Fibroblast of villous mesenchyme (primary cell): ENCODE measurements at regions not wholly inside any gene's neighbourhood (a gene's known extent, or its start where the extent isn't known, plus 50 kb on each side); places are given as distances from the start of the nearest gene placed in this dataset.
"Not testable (repeated sequence)": the region's sequence is repeated elsewhere in the genome, so short reads cannot be mapped to it uniquely, and the experiment has no call there.

Source experiments
- DNase-seq: peaks from one replicate; pipeline ENCODE4 v3.0.0-alpha.2; 2010; ENCODE audit warnings: low read depth
- H3K4me3 ChIP-seq: 2 replicates; pipeline ENCODE4 v1.5.1; 2011; ENCODE audit warnings: low read depth, mild to moderate bottlenecking, low read length
- TF ChIP-seq, protein P1 (sequence below): IDR thresholded peaks from 2 replicates; pipeline ENCODE4 v1.5.1; 2012; ENCODE audit warnings: low read depth, mild to moderate bottlenecking, low read length; ENCODE audit not compliant: insufficient read depth

DNA sequence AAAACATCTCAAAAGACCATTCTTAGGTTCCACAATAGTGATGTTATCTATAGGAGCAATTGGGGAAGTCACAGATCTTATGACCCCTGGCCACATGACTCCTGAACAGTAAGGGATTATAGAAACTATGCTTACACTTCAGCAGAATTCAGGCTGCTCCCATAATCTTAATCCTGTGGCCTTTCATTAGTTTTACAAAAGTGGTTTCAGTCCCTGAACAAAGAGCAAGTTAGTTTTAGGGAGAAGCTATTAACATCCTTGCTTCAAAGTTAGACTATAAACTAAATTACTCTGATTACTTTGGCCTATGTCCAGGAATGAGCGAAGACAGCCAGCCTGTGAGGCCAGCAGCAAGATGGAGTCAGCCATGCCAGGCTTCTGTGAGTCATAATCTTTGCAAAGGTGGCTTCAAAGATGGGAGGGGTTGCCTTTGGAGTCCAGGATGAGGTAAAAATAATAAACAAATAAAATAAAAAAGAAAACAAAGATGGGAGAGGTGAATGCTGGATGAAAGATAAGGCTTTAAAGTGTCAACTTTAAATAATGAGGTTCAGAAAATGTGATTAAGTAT, 168.7 kb upstream of the NDUFV2 start:
- no peak for DNase-seq
- TF ChIP-seq, protein P1, sequence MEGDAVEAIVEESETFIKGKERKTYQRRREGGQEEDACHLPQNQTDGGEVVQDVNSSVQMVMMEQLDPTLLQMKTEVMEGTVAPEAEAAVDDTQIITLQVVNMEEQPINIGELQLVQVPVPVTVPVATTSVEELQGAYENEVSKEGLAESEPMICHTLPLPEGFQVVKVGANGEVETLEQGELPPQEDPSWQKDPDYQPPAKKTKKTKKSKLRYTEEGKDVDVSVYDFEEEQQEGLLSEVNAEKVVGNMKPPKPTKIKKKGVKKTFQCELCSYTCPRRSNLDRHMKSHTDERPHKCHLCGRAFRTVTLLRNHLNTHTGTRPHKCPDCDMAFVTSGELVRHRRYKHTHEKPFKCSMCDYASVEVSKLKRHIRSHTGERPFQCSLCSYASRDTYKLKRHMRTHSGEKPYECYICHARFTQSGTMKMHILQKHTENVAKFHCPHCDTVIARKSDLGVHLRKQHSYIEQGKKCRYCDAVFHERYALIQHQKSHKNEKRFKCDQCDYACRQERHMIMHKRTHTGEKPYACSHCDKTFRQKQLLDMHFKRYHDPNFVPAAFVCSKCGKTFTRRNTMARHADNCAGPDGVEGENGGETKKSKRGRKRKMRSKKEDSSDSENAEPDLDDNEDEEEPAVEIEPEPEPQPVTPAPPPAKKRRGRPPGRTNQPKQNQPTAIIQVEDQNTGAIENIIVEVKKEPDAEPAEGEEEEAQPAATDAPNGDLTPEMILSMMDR = no peak
- H3K4me3 ChIP-seq = no peak overlapping the region

- not testable (repeated sequence) for DNase-seq
Observed at GRCh38 chr18:8935346-8935745, 167.2 kb upstream of the NDUFV2 start.

DNA sequence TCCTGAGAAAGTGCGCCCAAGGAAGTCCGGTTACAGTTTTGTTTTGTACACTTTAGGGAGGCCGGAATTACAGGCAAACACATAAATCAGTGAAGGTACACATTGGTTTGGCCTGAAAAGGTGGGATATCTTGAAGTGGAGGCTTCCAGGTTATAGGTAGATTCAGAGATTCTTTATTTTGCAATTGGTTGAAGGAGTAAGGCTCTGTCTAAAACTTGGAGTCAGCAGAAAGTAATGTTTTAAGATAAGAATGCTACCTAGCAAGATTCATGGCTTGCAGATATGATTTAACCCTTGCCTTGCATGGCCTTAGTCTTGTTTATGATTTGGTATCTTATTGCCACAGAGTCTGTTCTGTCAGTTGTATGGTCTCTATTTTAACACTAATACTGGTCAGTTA, 165.9 kb upstream of the NDUFV2 start:
- no peak overlapping the region for H3K4me3 ChIP-seq
- TF ChIP-seq, protein P1 = no peak
- DNase-seq = no peak

More at GRCh38 chr18:8935346-8935745, 167.2 kb upstream of the NDUFV2 start:
- H3K4me3 ChIP-seq = not testable (repeated sequence)

DNA sequence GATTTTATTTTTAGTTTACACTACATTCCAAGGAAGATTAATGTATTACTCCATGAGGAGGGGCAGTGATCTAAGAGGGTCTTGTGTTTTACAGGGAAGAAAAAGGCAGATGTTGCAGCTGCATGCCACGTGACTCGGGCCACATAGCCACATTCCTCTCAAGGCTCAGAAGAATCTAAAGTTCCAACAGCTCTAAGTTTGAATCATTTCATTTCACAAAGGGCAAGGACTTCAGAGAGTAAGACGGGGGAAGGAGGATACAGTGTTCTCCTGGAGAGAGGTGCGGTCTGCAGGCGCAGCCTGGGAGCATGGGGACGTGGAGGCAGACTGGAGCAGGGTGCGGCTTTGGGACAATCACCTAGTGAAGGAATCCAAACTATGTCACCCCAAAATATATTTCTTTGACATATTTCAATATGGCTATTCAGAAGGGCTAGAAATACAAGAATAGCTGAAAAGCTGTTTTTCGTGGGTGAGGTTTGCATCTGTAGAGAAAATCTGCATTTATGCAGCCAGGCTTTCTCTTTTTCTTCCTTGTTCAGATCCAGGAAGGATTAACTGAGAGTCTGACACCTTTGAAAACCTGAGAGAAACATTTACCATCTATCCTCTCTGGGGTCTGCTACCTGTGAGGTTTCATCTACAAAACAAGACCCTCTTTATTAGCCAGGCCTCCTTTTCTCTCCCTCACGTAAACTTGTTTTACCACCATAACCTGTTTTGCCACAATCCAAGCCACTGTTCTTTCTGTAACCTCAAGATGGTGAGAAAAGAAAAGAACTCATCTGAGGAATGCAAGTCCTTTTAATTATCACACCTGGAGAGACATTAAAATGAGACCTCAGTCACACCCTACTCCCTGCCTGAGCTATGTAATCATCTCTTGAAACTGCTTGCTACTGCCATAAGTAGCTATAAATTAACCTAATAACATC, 165.1 kb upstream of the NDUFV2 start:
- DNase-seq = peak; percentile 53
- TF ChIP-seq, protein P1 = no peak
- H3K4me3 ChIP-seq = no peak overlapping the region

- TF ChIP-seq, protein P1 = no peak
- no peak for DNase-seq
- H3K4me3 ChIP-seq = no peak overlapping the region
Observed at GRCh38 chr18:8938817-8939216, 163.7 kb upstream of the NDUFV2 start.

GRCh38 chr18:8942021-8942908, 160.2 kb upstream of the NDUFV2 start:
- H3K4me3 ChIP-seq = no peak overlapping the region
- DNase-seq = no peak
- TF ChIP-seq, protein P1 = no peak

DNA sequence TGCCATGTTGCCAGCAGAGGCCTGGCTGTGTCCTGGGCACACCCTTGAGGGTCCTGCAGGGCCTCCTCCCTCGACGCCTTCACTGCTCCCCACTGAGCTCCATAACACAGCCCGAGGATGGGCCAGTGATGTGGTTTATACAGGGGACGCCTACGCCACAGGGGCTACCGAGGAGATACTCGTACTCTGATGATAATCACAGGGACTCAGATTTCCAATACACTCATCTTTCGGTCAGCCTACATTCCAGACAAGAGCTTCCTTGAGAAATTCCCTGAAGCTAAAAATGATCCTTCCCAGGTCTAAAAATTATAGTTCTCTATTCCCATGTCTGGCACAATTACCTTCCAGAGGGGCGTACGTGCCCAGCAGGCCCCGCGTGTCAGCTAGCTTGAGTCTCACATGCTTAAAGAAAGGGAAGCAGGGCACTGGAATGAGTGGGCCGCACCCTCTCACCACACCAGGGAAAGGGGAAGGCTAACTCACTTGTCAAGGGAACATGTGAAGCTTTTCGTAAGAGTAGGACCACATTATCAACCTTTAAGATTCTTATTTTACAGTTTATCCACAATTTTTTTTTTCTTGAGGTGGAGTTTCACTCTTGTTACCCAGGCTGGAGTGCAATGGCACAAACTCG, 159.5 kb upstream of the NDUFV2 start:
- TF ChIP-seq, protein P1 = no peak
- no peak for DNase-seq
- H3K4me3 ChIP-seq = no peak overlapping the region
